ENCODE measurements at regions not wholly inside any gene's neighbourhood (a gene's known extent, or its start where the extent isn't known, plus 50 kb on each side); places are given as distances from the start of the nearest gene placed in this dataset.

- DNase-seq (ENCODE audit: low read depth in 3 of 3), result no peak
Measured at GRCh38 chr2:22893761-22894517, 491.0 kb upstream of the KLHL29 start.

GRCh38 chr2:22894761-22895160 is 490.2 kb upstream of the KLHL29 start:
- no peak for DNase-seq (ENCODE audit: low read depth in 3 of 3)

GRCh38 chr2:22897428-22897827 is 487.6 kb upstream of the KLHL29 start:
- DNase-seq (ENCODE audit: low read depth in 3 of 3), result no peak

DNA sequence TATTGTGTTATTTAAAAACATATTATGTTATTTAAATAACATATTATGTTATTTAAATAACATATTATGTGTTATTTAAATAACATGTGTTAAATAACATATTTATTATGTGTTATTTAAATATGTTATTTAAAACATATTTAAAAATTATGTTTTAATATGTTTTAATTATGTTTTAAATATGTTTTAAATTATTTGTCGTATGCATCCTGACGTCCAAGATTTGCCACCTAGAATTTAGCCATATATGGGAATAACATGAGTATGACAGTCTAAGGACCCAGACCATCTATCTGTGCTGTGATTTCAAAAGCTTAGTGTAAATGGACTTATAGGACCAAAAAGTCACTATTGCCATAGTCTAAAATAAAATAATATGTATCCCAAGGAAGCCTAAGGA is 484.3 kb upstream of the KLHL29 start:
- DNase-seq (ENCODE audit: low read depth in 3 of 3), result no peak

DNA sequence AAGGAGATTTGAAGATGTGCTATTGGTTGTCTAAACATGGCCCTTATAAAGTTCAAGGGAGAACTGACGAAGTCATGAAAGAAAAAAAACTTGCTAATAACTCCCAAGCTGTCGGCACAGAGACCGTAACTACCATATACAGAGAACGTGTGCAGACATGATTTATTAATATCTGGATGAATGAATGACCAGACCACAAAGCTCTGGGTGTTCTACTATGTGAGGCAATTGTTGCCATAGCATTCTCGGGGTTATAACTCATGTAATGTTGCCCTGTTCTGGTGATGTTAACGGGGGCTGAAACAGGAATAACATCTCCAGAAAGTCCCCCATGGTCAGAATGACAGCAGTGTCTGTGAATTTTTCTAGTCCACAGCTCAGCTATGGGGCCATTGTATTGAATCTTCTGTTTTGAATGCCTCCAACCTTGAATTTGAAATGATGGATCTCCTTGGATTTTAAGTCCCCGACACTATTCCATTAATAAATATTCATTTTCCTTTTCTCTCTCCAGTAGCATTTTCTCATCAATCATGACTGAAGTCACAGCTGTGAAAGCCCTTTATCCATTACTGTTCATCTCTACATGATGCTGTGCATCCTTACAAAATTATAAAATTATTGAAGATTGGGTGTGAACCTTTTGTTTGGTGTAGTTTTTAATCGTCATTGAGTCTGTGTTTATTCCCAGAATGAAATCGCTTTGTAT is 483.4 kb upstream of the KLHL29 start:
- no peak for DNase-seq (ENCODE audit: low read depth in 3 of 3)

DNA sequence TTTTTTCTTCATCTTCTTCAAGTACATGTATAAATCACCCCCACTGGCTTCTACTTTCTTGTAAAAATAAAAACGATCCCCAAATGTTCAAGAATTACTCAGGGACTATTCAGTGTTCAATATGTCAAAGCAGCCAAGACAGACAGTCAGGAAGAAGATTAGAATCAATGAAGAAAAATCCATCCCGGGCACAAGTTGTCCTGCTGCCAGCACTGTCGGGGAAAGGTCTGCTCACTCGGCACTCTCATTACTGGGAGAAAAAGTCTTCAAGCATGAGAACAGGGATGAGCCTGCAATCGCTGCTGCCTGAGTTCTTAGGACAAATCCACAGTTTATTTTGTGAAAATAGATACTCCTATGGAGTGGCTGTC is 482.8 kb upstream of the KLHL29 start:
- no peak for DNase-seq (ENCODE audit: low read depth in 3 of 3)

GRCh38 chr2:22902662-22903165 is 482.3 kb upstream of the KLHL29 start:
- DNase-seq (ENCODE audit: low read depth in 3 of 3), result no peak

DNA sequence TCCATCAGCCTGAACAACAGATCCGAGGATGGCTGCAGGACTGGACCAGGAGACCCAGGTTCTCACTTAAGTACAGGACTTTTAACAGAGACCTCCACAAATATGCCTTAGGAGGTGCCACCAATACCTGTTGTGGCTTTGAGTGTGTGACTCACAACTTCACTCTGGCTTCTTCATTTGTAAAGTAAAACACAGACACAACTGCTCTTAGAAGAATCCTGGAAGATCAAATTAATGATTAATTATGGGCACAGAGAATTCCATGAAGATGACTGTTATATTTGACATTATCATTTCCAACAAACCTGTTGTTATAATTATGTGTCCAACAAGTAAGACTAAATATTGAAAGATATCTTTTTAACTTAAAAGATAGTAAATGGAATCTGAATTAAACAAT is 481.4 kb upstream of the KLHL29 start:
- DNase-seq (ENCODE audit: low read depth in 3 of 3), result no peak

- DNase-seq (ENCODE audit: low read depth in 3 of 3), result peak in 1 of 3 donors; percentile 7
Measured at GRCh38 chr2:22904126-22904684, 480.8 kb upstream of the KLHL29 start.

DNA sequence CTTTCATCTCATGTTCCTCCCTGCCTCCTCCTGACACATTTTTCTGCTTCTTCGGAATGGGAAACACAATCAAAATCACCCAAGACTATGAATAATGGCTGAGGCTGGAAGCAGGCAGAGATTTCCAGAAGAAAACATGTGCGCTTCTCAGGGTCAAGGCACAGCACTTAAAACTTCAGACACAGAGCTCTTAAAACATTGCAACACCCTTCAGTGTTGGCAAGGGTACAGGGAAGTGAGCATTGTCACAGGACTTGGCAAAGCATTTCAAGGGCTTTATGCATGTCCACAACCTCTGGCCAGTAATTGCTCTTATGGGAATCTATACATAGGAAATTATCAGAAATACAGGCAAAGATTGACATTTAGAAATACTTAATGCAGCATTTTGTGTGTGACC is 477.6 kb upstream of the KLHL29 start:
- no peak for DNase-seq (ENCODE audit: low read depth in 3 of 3)

DNA sequence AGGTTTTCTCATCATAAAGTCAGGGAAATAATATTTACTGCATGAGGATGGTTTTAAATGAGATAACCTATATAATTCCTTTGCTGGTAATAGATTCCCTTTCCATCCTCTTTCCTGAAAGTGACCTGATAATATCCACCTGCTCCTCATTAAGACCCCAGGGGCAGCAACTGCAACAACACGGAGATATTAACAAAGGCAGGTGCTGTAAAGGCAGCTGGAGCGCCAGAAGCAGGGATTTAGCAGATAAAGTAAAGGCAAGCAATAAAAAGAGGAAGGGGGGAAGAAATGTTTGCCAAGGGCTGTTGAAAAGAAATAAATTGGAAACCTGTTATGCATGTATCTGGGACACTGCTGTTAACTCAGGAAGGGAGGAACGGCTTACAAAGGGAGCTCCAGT is 472.6 kb upstream of the KLHL29 start:
- no peak for DNase-seq (ENCODE audit: low read depth in 3 of 3)

DNA sequence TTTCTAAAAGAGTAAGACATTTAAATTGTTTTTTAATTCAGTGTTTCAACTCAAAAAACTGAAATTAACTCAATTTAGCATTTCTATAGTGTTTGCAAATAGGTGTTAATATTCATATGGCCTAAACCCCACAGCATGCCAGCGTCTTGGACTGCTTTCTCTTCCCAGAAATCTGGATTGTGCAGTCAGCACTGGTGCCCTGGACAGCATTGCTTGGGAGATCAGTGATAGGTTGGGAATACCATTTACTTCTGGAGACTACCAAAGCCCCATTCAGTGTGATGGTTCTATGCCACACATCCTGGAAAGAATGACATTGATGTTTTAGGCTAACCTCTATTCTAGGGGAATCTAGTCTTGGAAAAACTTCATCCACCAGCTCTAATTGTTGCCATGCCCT is 455.0 kb upstream of the KLHL29 start:
- no peak for DNase-seq (ENCODE audit: low read depth in 3 of 3)

DNA sequence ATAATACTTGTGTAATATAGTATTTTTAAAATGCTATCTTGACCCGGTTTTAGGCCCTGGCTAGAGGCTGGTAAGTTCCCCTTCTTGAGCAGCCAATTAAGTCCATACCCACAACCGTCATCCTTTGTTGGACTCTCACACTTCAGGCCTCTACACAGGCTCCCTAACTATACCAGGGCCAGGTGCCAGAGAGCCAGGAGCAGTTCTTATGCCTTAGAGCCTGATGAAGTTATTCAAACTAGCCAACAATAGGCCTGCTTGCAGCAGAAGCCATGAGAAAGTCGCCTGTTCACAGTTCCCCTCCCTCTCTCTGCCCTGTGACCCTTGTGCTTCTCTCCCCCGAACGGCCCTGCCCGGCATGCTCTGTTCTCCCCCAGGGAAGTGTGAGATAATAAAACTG is 454.2 kb upstream of the KLHL29 start:
- DNase-seq (ENCODE audit: low read depth in 3 of 3), result no peak

DNA sequence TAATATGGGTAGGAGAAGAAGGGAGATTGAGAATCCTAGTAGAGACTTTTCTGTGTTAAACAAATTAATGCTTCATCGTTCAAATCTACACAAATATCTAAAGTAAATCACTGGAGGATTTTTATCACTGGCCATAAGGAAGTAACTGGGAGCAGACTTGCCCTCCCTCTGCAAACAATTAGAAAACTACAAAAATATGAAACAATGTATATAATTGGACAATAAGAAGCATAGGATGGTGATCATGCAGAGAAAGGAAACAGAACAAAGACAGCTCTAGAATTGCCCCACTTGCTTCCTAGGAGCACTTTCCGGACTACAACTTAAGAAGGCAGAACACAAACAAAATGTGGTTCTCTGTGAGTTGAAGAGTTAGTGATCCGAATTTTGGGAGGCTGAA is 452.7 kb upstream of the KLHL29 start:
- no peak for DNase-seq (ENCODE audit: low read depth in 3 of 3)

- no peak for DNase-seq (ENCODE audit: low read depth in 3 of 3)
Measured at GRCh38 chr2:22934747-22935146, 450.2 kb upstream of the KLHL29 start.

DNA sequence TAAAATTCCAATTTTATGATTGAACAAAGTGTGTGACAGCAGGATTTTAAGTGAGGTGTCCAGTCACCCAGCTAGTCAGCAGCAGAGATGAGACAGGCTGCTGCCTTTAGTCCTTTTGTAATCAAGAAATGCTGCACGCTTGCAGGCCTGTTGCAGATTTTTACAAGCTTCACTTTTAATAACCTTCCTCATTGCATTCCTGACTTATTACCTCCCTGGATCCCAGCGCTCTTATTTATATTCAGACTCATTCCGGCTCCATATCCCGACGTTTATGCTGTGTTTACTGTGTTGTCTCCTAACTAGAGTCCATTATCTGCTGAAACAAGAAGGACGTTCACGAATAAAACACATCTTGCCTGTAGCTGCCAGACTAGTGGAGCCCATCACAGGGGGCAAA is 442.5 kb upstream of the KLHL29 start:
- no peak for DNase-seq (ENCODE audit: low read depth in 3 of 3)

GRCh38 chr2:22944143-22944542 is 440.8 kb upstream of the KLHL29 start:
- no peak for DNase-seq (ENCODE audit: low read depth in 3 of 3)

DNA sequence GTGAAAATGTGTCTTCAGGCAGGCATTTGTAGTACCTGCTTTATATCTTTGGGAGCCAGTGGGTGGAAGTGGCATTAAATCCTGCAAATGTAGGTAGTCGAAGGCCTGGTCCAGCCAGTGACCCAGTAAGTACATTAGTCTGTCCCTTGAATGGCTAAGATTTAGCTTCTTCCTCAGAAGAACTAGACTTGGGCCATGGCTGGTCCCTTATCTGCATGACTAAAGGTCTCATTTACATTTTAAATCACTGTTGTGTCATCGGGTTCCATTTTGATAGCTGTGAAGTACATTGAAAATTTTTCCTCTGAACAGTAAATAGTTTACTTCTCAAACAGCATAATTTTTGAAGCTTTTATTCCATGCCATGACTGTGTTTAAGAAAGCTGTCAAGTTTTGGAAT is 438.4 kb upstream of the KLHL29 start:
- DNase-seq (ENCODE audit: low read depth in 3 of 3), result no peak

DNA sequence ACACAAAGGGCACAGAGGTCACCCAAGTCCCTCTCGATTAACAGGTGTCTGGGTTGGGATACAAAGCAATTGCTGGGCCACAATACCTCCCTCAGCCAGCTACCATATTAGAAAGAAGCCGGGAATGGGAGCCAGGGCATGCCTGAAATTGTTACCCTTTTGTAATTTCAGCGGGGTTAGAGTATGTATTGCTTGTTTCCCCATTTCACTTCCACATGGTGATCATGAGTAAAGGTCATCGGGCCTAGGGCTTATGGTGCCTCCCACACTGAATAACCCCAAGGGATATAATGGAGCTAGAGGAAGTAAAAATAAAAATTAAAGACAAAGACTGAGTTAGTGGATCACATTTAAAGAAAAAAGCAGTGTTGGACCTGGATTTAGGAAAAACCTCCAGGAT is 437.2 kb upstream of the KLHL29 start:
- no peak for DNase-seq (ENCODE audit: low read depth in 3 of 3)

- no peak for DNase-seq (ENCODE audit: low read depth in 3 of 3)
Measured at GRCh38 chr2:22950431-22950830, 434.5 kb upstream of the KLHL29 start.

DNA sequence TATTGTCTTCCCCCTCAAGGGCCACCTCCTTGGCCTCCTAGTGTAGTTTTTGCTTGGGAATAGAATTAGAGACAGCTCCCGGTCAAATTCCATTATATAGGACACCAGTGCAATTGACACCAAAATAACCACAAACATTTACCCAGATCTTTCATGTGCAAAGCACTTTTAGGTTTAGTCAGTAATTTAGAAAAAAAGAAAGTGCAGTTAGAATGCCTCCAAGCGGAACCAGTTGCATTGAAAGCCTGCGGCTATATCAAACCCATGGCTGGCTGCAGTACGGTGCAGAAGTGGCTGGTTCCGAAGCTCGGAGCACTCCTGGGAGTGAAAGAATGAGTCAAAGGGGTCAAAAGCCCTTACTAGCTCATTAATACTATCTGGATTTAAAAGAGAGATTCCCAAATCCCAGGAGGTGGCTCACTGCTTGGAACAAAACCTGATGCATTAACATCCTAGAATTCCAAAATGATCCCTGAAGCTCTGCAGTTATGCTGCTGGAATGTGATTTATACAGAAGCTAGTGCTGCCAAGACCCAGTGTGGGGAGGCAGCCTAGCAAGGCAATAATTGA is 432.2 kb upstream of the KLHL29 start:
- no peak for DNase-seq (ENCODE audit: low read depth in 3 of 3)

- DNase-seq (ENCODE audit: low read depth in 3 of 3), result no peak
Measured at GRCh38 chr2:22957446-22957845, 427.5 kb upstream of the KLHL29 start.

GRCh38 chr2:22958308-22958707 is 426.7 kb upstream of the KLHL29 start:
- no peak for DNase-seq (ENCODE audit: low read depth in 3 of 3)
